Tibial nerve (tissue), 4 donors: ENCODE measurements at regions not wholly inside any gene's neighbourhood (a gene's known extent, or its start where the extent isn't known, plus 50 kb on each side); places are given as distances from the start of the nearest gene placed in this dataset.

ENCODE experiments used
- EP300 ChIP-seq, 2 donors: sonication (generic); formaldehyde crosslinking; IDR thresholded peaks; one replicate each; pipeline ENCODE4 v1.6.1; 2017; ENCODE audit warnings: antibody characterized with exemption in 2 of 2, mild to moderate bottlenecking in 1 of 2
- POLR2A ChIP-seq, 2 donors: fragments of 450-650 bp; IDR thresholded peaks; one replicate each; pipeline ENCODE4 v1.6.1; 2017; ENCODE audit warnings: antibody characterized with exemption in 2 of 2, mild to moderate bottlenecking in 2 of 2, moderate library complexity in 2 of 2
- TF ChIP-seq, protein P1 (sequence below), 5 experiments: fragments of 200-600 bp in 3 of 5; fragments of 450-650 bp in 2 of 5; sonication (generic) in 3 of 5; IDR thresholded peaks; one replicate each; pipeline ENCODE4 v1.5.1; 2016 to 2019; ENCODE audit warnings: antibody characterized with exemption in 5 of 5, mild to moderate bottlenecking in 3 of 5, moderate library complexity in 2 of 5

DNA sequence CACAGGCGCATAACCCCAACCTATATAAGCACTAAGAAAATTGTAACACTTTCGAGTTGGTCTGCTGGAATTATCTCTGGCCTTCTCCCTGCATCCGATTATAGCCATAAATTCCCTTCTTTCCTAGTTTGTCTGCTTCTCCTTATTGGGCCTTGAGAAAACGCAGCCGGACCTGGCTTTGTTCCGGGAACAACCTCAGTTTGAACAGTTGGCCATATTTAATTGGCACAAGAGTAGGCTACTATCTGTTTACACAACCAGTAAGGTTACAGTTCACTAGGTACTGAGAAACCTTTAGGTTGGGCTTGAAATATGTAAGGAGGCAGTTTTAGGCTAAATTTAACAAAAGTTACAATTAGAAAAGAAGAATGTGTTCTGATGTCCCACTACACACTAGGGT lies 176.1 kb downstream of the IPO8 start:
- TF ChIP-seq, protein P1, sequence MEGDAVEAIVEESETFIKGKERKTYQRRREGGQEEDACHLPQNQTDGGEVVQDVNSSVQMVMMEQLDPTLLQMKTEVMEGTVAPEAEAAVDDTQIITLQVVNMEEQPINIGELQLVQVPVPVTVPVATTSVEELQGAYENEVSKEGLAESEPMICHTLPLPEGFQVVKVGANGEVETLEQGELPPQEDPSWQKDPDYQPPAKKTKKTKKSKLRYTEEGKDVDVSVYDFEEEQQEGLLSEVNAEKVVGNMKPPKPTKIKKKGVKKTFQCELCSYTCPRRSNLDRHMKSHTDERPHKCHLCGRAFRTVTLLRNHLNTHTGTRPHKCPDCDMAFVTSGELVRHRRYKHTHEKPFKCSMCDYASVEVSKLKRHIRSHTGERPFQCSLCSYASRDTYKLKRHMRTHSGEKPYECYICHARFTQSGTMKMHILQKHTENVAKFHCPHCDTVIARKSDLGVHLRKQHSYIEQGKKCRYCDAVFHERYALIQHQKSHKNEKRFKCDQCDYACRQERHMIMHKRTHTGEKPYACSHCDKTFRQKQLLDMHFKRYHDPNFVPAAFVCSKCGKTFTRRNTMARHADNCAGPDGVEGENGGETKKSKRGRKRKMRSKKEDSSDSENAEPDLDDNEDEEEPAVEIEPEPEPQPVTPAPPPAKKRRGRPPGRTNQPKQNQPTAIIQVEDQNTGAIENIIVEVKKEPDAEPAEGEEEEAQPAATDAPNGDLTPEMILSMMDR (IDR thresholded peaks at IDR 0.05): no peak
- TF ChIP-seq EP300 (IDR thresholded peaks at IDR 0.05): no peak
- no peak for TF ChIP-seq POLR2A (IDR thresholded peaks at IDR 0.05)
